ENCODE measurements at regions not wholly inside any gene's neighbourhood (a gene's known extent, or its start where the extent isn't known, plus 50 kb on each side); places are given as distances from the start of the nearest gene placed in this dataset.

DNA sequence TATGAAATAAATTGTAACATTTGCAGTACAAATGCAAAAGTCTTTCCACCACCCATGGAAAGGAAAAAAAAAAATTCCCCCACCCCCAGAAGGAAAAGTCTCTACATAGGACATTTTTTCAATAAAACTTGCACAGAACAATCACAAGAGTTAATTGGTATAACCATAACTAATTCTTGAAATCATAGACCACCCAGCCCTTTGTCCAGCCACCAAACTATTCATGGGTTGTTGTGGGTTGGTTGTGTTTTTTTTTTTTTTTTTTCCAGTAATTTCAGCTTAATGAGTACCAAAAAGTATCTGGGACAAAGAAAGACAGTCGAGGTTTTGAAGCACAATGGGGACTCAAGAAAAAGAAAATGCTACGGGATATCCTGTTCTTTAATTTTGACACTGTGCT, 355.0 kb upstream of the ROBO2 start:
- DNase-seq (ENCODE audit: low spot score): no peak
- TF ChIP-seq, protein P1, sequence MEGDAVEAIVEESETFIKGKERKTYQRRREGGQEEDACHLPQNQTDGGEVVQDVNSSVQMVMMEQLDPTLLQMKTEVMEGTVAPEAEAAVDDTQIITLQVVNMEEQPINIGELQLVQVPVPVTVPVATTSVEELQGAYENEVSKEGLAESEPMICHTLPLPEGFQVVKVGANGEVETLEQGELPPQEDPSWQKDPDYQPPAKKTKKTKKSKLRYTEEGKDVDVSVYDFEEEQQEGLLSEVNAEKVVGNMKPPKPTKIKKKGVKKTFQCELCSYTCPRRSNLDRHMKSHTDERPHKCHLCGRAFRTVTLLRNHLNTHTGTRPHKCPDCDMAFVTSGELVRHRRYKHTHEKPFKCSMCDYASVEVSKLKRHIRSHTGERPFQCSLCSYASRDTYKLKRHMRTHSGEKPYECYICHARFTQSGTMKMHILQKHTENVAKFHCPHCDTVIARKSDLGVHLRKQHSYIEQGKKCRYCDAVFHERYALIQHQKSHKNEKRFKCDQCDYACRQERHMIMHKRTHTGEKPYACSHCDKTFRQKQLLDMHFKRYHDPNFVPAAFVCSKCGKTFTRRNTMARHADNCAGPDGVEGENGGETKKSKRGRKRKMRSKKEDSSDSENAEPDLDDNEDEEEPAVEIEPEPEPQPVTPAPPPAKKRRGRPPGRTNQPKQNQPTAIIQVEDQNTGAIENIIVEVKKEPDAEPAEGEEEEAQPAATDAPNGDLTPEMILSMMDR (IDR thresholded peaks at IDR 0.05; ENCODE audit: extremely low read depth, missing control alignments): no peak

DNA sequence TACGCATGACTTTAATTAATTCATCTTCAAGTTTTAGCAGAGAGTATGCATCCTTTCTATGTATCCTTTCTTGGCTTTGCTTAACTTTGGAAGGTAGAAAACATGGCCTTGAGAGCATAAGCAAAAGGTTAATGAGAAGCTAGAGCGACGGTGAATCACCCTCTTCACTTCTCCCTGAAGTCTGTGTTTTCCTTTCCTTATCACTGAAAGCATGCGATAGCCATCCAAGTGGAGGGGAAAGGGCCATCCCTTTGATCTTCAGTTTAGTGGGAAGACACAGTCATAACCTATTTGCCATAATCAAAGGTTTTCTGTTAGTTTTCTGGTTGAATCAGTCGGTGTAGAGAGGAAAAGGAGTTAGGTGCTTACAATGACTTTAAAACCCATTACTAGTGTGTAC, 354.0 kb upstream of the ROBO2 start:
- TF ChIP-seq, protein P1 (IDR thresholded peaks at IDR 0.05; ENCODE audit: extremely low read depth, missing control alignments): no peak
- DNase-seq (ENCODE audit: low spot score): no peak

DNA sequence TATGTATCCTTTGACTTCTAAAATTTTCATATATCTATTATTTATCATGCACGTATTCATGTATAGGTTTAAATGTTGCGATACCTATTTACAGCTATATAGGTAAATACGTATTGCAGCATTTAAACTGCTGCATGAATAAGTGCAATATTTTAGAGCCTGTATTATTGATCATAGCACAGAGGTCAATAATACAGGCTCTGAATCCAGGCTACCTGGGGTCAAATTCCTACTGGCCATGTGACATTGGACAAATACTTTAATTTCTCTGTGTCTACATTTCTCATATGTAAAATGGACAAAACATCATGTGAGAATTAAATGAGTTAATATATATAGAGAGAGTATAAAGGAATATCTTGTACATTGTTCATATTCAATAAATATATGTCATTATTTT, 352.9 kb upstream of the ROBO2 start:
- TF ChIP-seq, protein P1 (IDR thresholded peaks at IDR 0.05; ENCODE audit: extremely low read depth, missing control alignments): no peak
- no peak for DNase-seq (ENCODE audit: low spot score)

DNA sequence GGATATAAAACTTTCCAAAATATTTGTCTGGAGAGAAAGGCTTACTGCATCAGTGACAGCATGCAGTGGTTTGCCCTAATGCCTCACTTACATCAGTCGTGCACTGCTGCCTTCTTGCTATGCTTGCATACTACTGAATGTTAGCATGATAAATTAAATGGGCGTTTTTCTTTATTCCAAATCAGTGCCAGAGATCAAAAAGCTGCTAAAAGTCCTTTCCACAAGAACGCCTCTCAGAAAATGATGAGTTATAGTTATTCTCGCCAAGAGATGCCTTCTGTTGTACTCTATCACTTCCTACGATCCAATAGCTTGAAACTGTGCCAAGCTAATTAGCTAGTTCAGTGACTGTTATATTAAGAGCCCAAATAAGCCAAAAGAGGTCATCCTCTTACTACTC, 345.8 kb upstream of the ROBO2 start:
- DNase-seq (ENCODE audit: low spot score): no peak
- TF ChIP-seq, protein P1 (IDR thresholded peaks at IDR 0.05; ENCODE audit: extremely low read depth, missing control alignments): no peak

DNA sequence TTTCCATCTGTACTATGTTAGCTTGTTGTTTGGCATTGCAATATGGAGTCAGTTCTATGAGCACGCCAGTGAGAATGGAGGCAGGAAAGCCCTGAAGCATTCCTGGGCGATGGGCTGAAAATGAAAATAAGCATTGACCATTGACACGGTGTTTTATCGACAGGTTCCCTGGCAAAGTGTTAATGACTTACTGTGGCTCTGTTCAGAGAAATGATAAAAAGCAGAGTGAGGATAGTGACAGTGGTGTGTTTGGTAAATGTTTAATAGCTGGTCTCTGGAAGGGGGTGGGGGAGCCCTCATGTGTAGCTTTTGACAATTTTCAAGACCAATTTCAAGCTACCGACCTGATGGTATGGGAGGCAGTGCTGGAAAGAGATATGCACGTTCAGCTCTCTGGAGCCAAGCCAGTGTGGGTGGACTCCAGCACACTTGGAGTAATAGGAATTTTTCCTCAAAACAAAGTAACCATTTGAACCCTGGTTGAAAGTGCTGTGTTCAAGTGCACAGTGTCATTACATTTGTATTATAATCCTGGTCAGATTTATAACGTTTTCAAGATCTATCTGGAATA, 341.7 kb upstream of the ROBO2 start:
- DNase-seq (ENCODE audit: low spot score): no peak
- TF ChIP-seq, protein P1 (IDR thresholded peaks at IDR 0.05; ENCODE audit: extremely low read depth, missing control alignments): no peak

DNA sequence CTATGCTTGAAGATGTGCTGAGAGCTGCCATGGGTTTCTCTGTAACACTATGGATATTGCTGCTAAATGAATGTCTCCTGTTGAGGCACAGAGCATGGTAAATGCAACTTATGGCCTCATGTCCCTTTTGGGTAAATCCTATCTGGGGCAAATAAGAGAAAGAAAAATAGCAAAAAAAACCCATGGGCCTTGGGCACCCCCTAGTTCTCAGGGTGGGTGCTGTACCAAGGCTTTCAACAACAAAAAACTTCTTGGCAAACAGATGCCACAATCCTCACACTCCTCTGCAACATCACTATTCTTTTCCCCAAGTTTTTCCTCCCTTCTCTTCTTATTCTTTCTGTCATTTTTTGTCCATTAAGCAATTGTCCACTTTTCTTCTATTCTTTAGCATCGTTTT, 340.1 kb upstream of the ROBO2 start:
- TF ChIP-seq, protein P1 (IDR thresholded peaks at IDR 0.05; ENCODE audit: extremely low read depth, missing control alignments): no peak
- DNase-seq (ENCODE audit: low spot score): no peak

DNA sequence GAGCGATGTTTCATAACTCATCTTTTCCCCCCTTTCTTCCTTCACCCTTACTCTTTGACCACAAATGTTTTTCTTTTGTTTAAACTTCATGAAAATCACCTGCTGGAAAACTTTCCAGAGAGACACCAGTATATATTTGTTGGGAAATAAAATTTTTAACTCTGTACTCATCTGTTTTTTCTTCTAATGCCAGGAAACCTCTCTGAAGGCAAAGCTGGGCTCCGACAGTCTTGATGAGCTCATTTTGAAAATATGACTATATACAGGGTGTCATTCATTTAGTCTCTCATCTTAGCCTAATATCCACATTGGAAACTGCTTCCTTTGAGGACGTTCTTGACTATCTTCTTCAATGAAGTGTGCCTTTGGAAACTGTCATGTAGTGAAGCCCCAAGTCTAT, 339.6 kb upstream of the ROBO2 start:
- no peak for DNase-seq (ENCODE audit: low spot score)

More for the DNA sequence above, 339.6 kb upstream of the ROBO2 start:
- TF ChIP-seq, protein P1 (IDR thresholded peaks at IDR 0.05; ENCODE audit: extremely low read depth, missing control alignments): no peak

Measured in GM20000 (cell line).